HG02870 (cell line): ENCODE measurements at regions not wholly inside any gene's neighbourhood (a gene's known extent, or its start where the extent isn't known, plus 50 kb on each side); places are given as distances from the start of the nearest gene placed in this dataset.

Experiments used
- ATAC-seq: cut with Tn5 transposase; IDR thresholded peaks from one replicate; pipeline ENCODE4 v1.9.1; 2021; ENCODE audit warnings: mild to moderate bottlenecking, moderate library complexity; ENCODE audit not compliant: unreplicated experiment

DNA sequence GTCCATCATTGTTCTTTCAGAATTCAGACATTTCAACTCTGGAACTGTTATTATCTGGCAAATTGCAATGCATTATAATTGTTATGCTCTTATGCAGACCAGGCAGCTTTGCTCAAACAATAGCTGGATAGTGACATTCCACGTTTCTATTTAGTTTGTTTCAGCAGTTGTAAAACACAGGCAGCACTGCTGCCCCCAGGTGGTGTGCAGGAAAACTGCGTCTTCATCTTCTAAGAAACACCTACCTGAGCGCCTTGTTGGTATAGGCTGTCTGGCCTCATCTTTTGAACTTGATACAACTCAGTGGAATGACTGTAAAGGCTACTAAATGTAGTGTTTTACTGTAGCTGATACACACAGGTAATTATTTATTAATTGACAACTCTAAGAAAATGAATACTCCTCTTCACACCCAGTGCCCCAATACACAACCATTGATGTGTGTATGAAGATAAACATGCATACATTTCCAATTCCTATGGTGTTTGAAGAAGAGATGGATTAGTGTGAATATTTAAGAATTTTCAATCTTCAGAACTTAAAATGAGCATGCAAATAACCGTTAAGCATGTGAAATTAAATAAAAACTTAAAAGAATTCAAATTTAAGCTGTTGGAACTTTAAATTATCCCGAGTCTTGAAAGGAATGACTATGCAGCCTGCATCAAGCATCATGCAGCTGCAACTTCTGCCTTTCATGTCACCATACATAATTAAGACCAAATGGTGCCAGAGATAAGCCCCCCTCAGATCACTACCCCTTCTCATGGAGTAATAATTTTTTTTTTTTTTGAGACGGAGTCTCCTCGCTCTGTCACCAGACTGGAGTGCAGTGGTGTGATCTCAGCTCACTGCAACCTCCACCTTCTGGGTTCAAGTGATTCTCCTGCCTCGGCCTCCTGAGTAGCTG lies 85.6 kb downstream of the CD8B2 start:
- ATAC-seq: no peak

DNA sequence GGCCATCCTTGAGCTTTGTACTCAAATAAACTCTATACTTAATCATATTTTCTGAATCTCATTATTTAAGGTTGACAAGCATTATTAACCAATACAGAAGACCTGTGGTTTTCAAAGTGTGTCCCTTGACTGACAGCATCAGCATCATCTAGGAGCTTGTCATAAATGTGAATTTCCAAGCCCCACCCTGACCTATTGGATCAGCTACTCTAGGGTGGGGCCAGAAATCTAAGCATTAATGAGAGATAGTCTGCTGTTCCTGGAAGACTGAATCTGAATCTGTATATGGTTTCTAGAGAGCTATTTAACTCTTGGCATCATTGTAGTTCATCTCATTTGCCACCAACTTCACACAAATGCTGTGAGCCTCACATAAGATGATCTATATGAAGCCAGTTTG lies 86.6 kb downstream of the CD8B2 start:
- no peak for ATAC-seq

DNA sequence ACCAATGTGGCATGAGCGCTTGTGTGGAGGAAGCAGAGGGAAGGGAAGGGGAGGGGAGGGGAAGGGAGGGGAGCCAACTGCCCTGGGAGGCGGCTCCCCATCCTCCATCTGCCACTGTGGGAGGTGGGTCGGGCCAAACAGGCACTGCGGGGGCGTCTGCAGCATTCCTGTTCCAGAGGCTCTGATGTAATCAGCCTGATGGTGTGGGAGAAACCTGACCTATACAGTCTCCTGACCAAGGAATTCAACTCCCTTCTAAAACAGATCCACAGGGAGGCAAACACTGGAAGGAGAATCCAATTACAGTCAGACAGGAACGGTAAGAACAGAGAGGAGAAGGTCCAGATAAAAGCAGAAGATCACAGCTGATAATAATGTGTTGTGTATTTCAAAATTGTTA lies 88.8 kb downstream of the CD8B2 start:
- ATAC-seq: no peak

- ATAC-seq: no peak
Observed at GRCh38 chr2:106577255-106577651, 90.1 kb downstream of the CD8B2 start.

DNA sequence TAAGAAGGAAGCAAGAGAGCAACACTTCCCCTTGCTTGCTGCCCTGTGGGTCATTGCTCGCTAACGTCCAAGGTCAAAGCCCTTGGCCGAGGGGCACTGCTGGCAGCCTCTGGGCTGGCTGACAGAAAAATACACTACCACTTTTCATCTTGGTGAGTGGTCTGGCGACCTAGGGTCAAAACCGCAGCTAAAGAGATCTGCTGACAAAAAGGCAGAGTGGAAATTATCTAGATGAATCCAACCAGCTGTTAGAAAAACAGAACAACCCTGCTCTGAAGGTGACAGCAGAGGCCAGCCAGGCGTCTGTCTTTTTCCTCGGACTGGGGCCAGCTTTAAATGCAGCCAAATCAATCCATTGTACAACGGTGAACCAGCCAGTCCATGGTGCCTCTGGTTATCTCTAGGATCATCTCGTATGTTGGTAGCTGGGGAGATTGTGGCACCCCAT lies 92.6 kb downstream of the CD8B2 start:
- no peak for ATAC-seq

DNA sequence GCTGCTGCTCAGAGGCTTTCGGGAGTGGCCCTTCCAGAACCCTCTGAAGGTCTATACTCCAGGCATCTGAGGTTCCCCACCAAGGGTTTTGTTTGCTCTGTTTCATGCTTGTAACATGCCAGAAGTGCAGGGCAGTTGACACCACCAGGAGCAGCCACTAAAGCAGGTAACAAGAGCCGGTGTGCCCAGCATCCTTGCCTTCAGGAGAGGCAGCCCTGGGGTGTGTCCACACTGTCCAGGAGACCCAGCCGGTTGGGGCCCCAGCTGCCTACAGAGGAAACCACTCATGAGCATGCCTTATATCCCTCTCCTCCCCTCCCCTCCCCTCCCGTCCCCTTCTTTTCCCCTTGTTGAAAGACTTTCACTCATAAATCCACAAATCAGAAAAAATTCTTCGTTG lies 93.1 kb downstream of the CD8B2 start:
- ATAC-seq: no peak

DNA sequence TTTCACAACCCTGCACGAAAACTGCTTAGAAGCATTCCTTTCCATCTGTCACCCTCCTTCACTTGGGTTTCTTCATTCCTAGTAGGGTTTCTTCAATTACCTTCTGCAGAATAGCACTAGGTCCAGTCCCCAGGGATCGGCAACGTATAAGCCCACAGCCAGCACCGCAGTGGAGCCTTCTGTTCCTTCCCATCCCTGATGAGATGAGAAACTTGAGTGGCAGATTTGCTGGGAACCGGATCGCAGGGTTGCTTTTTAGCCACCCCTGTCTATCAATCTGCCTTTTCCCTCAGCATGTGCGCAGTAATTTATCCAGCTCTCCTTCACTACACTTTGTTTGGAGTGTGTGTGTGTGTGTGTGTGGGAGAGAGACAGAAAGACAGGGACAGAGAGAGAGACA lies 94.2 kb downstream of the CD8B2 start:
- no peak for ATAC-seq

DNA sequence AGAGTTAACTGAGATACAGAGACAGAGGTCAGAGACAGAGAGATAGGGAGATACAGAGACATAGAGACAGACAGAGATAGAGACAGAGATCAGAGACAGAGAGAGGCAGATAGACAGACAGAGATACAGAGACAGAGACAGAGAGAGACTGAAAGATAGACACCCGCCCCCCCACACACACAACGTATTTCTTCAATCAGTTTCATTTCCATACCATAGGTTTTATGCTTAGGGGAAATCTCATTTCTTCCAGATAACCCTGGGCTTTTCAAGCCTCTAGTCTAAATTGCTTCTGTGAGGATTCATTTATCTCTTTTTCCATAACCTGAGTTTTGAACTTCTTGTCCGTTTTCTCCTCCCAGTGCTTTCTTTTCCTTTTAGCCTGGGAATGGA lies 94.6 kb downstream of the CD8B2 start:
- ATAC-seq: no peak

DNA sequence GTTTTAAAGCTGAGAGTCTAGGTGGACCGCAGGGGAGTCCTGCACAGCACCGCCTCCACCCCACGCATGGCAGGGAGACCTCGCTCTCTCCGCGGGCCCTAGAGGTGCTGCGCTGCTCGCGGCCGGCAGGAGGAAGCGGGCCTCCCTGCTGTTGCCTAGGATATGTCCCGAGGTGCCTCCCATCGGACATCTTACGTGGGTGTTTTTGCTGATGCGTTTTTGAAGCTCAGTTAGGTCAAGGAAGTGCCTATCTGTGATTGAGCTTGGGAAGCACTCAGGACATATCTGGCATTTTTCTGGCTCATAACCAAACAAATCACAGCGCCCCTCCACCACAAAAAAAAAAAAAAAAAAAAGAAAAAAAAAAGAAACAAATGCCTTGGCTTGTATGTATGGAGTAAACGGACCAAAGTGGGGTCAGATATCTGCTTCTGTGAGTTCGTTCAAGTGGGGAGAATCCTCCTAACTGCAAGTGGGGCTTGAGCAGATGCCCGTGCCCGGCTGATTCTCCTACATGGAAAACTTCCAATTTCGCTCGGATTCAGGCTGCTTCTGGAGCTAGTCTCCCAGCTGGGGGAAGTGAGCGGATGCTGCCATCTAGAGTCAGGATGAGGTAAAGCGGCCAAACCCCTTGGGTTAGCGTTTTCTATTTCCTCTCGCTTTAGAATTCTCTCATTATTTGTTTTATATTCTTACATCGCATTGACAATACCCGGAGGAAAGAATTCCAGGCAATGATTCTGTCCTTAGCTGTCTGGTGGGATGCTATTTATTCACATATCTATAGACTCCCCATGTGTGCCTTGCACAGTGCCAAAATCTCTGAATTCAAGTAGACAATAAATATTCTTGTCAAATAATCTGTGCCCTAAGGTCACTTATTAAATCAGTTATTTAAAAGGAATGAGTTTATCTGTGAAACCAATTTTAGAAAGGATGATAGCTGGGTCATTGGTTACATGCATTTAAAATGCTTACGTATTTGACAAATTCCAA lies 95.3 kb downstream of the CD8B2 start:
- ATAC-seq: peak; percentile 60

DNA sequence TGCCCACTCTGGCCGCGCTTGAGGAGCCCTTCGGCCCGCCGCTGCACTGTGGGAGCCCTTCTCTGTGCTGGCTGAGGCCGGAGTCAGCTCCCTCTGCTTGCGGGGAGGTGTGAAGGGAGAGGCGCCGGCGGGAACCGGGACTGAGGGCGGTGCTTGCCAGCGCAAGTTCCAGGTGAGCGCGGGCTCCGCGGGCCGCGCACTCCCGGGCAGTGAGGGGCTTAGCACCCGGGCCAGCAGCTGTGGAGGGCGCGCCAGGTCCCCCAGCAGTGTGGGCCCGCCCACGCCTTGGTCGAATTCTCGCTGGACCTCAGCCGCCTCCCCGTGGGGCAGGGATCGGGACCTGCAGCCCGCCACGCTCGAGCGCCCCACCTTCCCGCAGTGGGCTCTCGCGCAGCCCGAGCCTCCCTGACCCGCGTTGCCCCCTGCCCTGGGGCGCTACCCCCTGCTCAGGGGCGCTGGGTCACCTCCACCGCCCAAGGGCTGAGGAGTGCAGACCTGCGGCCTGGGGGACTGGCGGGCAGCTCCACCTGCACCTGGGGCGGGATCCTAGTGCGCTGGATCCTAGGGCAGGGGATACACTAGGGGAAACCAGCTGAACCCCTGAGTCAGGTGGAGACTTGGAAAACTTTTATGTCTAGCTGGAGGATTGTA lies 97.3 kb downstream of the CD8B2 start:
- ATAC-seq: no peak

DNA sequence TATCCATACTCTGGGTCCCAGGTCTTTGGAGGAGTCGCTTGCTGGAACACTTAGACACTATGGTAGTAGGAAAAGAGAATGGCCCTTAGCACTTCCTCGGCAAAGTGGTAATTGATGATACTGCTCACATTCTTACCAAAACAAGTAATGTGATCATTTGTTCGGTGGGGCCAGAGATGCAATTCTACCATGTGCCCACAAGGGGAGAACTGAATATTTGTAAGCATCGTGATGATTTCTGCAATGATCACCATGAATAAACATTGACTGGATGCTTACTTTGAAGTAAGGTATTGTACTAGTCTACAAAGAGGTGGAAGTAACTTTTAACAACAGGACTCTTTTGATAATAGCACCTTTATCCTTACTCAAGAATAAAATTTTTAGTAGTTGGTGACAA lies 109.7 kb downstream of the CD8B2 start:
- ATAC-seq: no peak

DNA sequence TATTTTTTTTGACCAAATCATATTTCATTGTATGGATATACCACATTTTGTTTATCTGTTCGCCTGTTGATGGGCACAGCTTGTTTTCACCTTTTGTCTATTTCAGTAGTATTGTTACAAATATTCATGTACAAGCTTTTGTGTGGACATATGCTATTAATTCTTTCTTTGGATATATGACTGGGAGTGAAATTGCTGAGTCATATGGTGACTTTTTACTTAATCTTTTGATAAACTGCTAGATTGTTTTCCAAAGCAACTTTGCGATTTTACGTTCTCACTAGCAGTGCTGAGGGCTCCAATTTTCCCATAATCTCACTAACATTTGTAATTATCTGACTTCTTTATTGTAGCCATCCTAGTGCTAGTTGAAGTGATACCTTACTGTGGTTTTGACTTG lies 112.4 kb downstream of the CD8B2 start:
- ATAC-seq: no peak

- ATAC-seq: no peak
Observed at GRCh38 chr2:106602042-106602441, 114.9 kb downstream of the CD8B2 start.

DNA sequence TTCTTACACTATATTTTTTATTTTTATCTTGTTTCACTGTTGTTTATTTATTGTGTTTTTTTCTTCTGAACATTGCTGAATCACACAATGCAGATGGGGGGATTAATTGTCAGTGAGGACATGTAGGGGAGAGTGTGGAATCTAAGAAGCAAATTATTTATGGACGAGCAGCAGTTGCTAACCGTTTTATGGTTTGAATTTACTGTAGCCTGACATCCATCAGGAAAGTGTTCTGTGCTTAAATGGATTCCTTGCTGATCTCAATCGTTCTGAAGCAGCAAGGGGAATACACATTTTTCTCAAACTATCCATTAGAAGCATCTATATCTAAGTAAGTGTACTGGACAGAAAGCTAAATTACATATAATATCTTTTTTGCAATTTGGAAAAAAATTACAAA lies 119.5 kb downstream of the CD8B2 start:
- ATAC-seq: no peak

DNA sequence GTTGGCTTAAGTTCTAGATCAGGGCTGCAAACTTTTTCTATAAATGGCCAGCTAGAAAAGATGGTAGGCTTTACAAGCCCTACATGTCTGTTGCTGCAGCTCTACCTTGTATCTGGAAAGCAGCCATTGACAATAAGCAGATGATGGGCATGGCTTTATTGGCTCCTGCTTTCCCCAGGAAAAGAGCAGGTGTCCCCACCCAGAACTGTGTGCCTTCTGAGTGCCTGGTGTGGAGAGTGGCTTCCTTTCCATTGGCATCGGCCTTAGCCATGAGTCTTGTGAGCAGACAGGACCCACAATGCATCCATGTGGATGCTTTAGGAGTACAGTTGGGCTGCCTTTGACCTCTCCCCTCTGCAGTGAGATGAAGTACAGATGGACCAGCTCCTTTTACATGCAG lies 120.2 kb downstream of the CD8B2 start:
- no peak for ATAC-seq

DNA sequence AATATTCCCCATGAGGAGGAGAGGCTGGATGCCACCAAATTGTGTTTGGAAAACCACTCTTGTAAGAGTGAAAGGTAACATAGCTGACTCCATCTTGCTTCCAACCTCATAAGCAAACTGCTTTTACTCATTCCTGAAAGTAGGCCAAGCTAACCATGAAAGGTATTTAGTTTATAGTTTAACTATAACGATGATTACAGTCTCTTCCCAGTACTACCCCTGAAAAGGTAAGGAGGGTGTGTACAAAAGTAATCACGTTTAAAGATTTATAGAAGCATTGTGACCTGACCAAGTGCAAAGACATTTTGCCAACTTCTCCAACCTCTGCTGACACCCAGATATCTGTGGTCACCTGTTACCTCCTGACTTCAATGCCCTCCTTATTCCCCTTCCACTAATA lies 122.6 kb downstream of the CD8B2 start:
- no peak for ATAC-seq

DNA sequence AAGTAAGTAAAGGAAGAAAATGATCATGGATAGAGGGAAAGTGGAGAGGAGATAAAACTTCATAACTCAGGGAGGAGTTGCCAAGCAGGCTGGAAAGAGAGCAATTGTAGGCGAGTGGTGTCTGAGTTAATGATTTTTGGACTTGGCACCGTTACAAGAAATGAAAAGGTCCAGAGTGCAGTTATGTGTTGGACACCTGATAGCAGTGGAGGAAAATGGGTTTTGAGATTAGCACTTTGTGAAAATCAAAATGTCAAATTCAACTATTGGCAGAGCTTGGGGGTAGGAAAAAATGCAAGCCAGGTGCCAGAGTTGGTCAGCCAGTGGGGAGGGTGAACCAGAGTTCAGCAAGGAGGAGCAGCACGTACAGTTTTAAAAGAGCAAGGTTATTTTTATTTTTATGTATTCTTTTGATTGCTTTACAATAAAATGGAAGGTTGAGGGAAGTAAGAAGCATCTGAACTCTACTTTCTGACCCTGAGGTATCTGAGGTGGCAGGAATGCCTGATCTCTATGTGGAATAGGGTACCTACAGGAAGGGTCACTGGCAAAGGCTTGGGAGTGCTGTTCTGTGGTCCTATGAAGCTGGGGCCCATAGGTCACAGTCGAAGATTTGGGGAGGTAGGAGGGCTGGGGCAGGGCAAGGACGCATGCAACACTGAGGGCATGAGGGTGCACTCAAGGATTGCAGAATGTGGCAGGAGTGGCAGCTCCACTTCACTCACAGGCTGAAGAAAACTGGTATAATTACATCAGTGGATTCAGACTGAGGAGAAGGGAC lies 127.5 kb downstream of the CD8B2 start:
- no peak for ATAC-seq

- ATAC-seq: no peak
Observed at GRCh38 chr2:106618614-106619013, 131.4 kb downstream of the CD8B2 start.

- ATAC-seq: no peak
Observed at GRCh38 chr2:106623456-106623855, 136.3 kb downstream of the CD8B2 start.

GRCh38 chr2:106624787-106625380 lies 137.7 kb downstream of the CD8B2 start:
- no peak for ATAC-seq
